BE2C (cell line): ENCODE measurements at regions not wholly inside any gene's neighbourhood (a gene's known extent, or its start where the extent isn't known, plus 50 kb on each side); places are given as distances from the start of the nearest gene placed in this dataset.

Source experiments
- DNase-seq: peaks from one replicate; pipeline ENCODE4 v3.0.0-alpha.2; 2020
- H3K27me3 ChIP-seq: fragments of 250-450 bp; sonication (Bioruptor Pico); 2 replicates; pipeline ENCODE4 v1.5.1; 2020; ENCODE audit warnings: mild to moderate bottlenecking
- H3K36me3 ChIP-seq: fragments of 250-450 bp; sonication (Bioruptor Pico); 2 replicates; pipeline ENCODE4 v1.5.1; 2020; ENCODE audit warnings: mild to moderate bottlenecking
- H3K4me1 ChIP-seq: fragments of 250-450 bp; sonication (Bioruptor Pico); 2 replicates; pipeline ENCODE4 v1.5.1; 2020
- H3K4me3 ChIP-seq: 2 replicates; pipeline ENCODE4 v1.5.1; 2011; ENCODE audit warnings: low read depth, low read length
- H3K9me3 ChIP-seq: fragments of 250-450 bp; sonication (Bioruptor Pico); 2 replicates; pipeline ENCODE4 v1.5.1; 2020
- CTCF ChIP-seq: IDR thresholded peaks from 2 replicates; pipeline ENCODE4 v1.5.1; 2012; ENCODE audit warnings: mild to moderate bottlenecking, low read depth, low read length

- no peaks in the 10 kb centered on the region for H3K27me3 ChIP-seq
- no peak for DNase-seq
- H3K4me1 ChIP-seq, result no peaks in the 10 kb centered on the region
- no peaks in the 10 kb centered on the region for H3K36me3 ChIP-seq
- no peak overlapping the region for H3K4me3 ChIP-seq
- no peak for TF ChIP-seq CTCF
- H3K9me3 ChIP-seq, result no peaks in the 10 kb centered on the region; the same call in none of the 2 replicates
Measured at GRCh38 chr12:125593269-125593668, 528.0 kb downstream of the AACS start.

- H3K4me1 ChIP-seq, result no peaks in the 10 kb centered on the region
- H3K9me3 ChIP-seq, result no peaks in the 10 kb centered on the region
- DNase-seq, result no peak
- TF ChIP-seq CTCF, result no peak
- no peaks in the 10 kb centered on the region for H3K36me3 ChIP-seq
- H3K27me3 ChIP-seq, result no peaks in the 10 kb centered on the region
- H3K4me3 ChIP-seq, result no peak overlapping the region
Measured at GRCh38 chr12:125604976-125605375, 539.7 kb downstream of the AACS start.

- Histone ChIP-seq H3K27me3 (no peaks in the 10 kb centered on the region), H3K4me1 (no peaks in the 10 kb centered on the region), H3K4me3 (no peak overlapping the region), H3K36me3 (no peaks in the 10 kb centered on the region), H3K9me3 (no peaks in the 10 kb centered on the region)
- TF ChIP-seq CTCF, result no peak
- DNase-seq, result no peak
Measured at GRCh38 chr12:125606312-125606711, 541.1 kb downstream of the AACS start.

- no peak for TF ChIP-seq CTCF
- H3K9me3 ChIP-seq, result no peaks in the 10 kb centered on the region
- no peaks in the 10 kb centered on the region for H3K36me3 ChIP-seq
- H3K4me1 ChIP-seq, result no peaks in the 10 kb centered on the region
- H3K4me3 ChIP-seq, result no peak overlapping the region
- DNase-seq, result no peak
- no peaks in the 10 kb centered on the region for H3K27me3 ChIP-seq
Measured at GRCh38 chr12:125610292-125610691, 545.1 kb downstream of the AACS start.

GRCh38 chr12:125610971-125611370 is 545.7 kb downstream of the AACS start:
- no peak for TF ChIP-seq CTCF
- no peaks in the 10 kb centered on the region for H3K36me3 ChIP-seq
- no peaks in the 10 kb centered on the region for H3K4me1 ChIP-seq
- DNase-seq, result no peak
- H3K9me3 ChIP-seq, result no peaks in the 10 kb centered on the region
- H3K27me3 ChIP-seq, result no peaks in the 10 kb centered on the region
- H3K4me3 ChIP-seq, result no peak overlapping the region

- no peaks in the 10 kb centered on the region for H3K36me3 ChIP-seq
- no peak for DNase-seq
Measured at GRCh38 chr12:125614058-125614457, 548.8 kb downstream of the AACS start.

More at GRCh38 chr12:125614058-125614457, 548.8 kb downstream of the AACS start:
- TF ChIP-seq CTCF, result no peak
- no peaks in the 10 kb centered on the region for H3K27me3 ChIP-seq
- no peak overlapping the region for H3K4me3 ChIP-seq
- H3K9me3 ChIP-seq, result no peaks in the 10 kb centered on the region
- H3K4me1 ChIP-seq, result no peaks in the 10 kb centered on the region
